HFF-Myc (cell line): ENCODE measurements at regions not wholly inside any gene's neighbourhood (a gene's known extent, or its start where the extent isn't known, plus 50 kb on each side); places are given as distances from the start of the nearest gene placed in this dataset.

Experiments used
- DNase-seq: peaks from one replicate; pipeline ENCODE4 v3.0.0-alpha.2; 2011; ENCODE audit warnings: low read depth; ENCODE audit errors: extremely low read depth
- H3K4me3 ChIP-seq: replicated peaks from 2 replicates; pipeline ENCODE4 v1.5.1; 2011; ENCODE audit warnings: low read depth, mild to moderate bottlenecking, control low read depth, low read length
- TF ChIP-seq, protein P1 (sequence below): IDR thresholded peaks from 2 replicates; pipeline ENCODE4 v1.5.1; 2012; ENCODE audit warnings: mild to moderate bottlenecking, low read depth, low read length, control low read depth; ENCODE audit errors: missing control alignments

DNA sequence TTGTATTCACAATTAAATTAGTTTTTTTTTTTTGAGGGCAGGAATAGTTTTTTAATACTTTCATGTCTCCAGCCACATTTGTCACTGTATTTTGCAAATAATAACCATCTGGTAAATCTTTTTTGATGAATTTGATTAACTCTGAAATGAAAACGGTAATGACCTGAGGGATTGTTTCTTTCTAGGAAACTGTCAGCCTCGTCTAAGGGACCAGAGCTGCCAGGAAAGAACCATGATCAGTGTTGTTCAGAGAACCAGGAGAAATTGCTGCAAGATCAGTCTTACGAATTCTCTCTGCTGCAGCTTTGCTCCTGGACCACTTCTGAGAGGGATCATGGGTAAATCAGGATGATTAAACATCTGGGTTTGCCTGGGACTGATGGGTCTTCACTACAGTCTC, 114.5 kb upstream of the TAF11L2 start:
- TF ChIP-seq, protein P1, sequence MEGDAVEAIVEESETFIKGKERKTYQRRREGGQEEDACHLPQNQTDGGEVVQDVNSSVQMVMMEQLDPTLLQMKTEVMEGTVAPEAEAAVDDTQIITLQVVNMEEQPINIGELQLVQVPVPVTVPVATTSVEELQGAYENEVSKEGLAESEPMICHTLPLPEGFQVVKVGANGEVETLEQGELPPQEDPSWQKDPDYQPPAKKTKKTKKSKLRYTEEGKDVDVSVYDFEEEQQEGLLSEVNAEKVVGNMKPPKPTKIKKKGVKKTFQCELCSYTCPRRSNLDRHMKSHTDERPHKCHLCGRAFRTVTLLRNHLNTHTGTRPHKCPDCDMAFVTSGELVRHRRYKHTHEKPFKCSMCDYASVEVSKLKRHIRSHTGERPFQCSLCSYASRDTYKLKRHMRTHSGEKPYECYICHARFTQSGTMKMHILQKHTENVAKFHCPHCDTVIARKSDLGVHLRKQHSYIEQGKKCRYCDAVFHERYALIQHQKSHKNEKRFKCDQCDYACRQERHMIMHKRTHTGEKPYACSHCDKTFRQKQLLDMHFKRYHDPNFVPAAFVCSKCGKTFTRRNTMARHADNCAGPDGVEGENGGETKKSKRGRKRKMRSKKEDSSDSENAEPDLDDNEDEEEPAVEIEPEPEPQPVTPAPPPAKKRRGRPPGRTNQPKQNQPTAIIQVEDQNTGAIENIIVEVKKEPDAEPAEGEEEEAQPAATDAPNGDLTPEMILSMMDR: no peak
- no peak for DNase-seq
- no peak overlapping the region for H3K4me3 ChIP-seq

DNA sequence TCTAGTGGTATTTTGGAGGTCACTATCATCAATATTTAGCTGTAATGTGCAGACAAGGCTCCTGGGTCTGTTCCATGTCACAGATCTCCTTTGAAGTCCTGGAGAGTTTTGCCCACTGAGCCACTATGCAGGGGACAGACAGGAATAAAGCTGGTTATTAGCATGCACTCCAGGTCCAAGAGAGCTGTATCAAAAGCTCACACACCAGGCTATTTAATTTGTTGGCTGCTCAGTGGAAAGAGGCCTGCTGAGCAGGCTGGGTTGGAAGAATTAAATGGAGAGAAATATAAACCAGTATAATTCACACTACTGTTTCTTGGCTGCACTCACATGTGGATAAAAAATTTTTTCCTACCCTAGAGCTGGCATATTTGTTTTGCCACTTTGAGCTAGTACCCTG, 113.8 kb upstream of the TAF11L2 start:
- H3K4me3 ChIP-seq: no peak overlapping the region
- no peak for DNase-seq
- TF ChIP-seq, protein P1: no peak

DNA sequence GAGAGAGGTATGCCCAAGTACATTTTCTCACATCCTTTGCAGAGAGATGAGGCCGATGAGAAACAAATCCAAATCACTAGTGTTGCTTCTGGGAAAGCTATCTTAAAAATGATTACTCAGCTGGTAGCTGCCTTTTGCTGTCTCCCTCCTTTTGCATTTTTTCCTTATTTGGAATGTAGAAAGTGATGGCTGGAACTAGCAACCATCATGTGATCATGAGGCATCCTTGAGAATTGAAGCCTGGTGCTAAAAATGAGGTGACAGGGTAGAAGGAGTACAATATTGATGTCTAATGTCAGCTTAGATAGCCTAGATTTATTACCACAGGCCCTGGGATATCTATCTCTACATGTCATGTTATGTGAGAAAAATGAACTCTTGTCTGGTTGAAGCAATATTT, 109.3 kb upstream of the TAF11L2 start:
- no peak overlapping the region for H3K4me3 ChIP-seq
- DNase-seq: no peak
- TF ChIP-seq, protein P1: no peak

DNA sequence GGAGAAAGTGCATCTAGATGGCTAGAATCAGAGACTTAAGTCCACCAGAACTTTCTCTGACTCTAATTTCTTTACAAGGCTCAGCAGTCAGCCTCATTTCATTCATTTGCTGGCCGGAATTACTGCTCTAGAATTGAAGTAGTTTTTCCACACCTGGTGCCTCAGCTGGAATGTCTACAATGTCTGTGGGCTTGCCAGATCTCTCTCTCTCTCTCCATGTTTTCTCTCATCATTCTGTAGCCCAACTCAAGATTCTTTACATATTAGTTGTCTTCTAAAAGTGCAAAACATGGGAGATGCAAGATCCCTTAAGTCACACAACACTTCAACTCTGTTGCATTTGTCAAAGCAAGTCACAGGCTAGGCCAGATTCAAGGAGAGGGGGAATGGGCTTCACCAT, 103.9 kb upstream of the TAF11L2 start:
- TF ChIP-seq, protein P1: no peak
- no peak overlapping the region for H3K4me3 ChIP-seq
- DNase-seq: no peak

DNA sequence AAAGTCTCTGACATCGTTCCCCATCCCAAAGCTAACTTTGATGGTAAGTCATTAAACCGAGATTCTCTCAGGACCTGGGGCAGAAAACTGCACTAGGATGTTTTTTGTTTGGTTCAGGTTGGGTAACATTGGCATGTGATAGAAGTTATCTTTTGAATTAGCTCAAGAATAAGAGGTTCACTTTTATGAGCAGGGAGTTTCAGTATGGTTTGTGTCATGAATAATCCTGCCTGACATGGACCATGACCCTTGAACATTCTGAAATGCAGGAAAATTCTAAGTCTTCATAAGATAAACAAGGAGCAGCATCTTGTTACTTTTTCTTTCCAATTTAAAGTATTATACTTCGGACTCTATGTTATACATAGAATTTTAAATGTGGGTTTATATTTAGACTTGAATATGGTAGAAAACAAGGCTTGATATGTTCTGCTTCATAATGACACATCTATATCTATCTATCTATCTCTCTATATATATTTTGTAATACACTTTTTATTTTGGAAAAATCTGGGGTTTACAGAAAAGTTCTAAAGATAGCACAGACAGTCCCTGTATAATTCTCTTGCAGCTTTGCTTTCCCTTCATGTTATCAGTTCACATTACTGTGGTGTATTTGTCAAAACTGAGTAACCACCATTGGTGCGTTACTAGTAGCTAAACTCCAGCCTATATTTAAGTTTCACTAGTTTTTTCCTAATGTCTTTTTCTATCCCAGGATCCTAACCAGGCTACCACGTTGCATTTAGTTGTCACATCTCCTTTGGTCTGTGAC, 102.7 kb upstream of the TAF11L2 start:
- DNase-seq: no peak
- no peak overlapping the region for H3K4me3 ChIP-seq
- TF ChIP-seq, protein P1: no peak

DNA sequence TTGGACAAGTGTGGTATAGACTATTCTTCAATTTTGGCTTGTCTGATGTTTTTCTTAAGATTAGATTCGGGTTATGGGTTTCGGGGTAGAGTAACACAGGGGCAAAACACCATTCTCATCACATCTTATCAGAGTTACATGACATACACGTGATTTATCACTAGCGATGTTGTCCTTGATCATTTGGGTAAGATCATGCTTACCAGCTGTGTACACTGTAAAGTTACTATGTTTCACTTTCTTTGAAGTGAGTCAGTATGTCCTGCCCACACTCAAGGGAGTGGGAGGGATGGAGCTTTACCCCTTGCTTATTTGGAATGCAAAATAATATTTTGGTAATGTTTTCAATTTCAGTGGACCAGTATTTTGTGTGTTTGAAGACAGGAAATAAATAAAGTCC, 101.8 kb upstream of the TAF11L2 start:
- DNase-seq: no peak
- TF ChIP-seq, protein P1: no peak
- H3K4me3 ChIP-seq: no peak overlapping the region

DNA sequence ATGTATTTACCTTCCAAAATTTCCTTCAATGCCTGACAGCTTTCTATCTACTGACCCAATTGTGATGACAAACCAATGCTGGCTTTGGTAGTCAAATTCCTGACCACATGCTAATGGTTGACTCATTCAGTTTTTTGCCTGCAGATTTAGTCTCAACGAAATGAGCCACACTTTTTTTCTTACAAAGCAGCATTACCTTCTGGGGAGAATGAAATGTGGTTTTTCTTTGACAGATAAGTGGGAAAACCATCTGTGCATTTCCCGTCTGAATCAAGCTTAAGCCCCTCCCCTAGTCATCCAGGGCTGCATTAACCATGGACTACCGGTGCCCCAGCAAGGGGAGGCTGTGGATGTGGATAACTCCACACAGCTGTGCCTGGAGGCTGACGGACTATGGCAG, 99.6 kb upstream of the TAF11L2 start:
- TF ChIP-seq, protein P1: no peak
- H3K4me3 ChIP-seq: no peak overlapping the region
- DNase-seq: peak; percentile 92
